NCI-H748 (cell line): ENCODE measurements at regions not wholly inside any gene's neighbourhood (a gene's known extent, or its start where the extent isn't known, plus 50 kb on each side); places are given as distances from the start of the nearest gene placed in this dataset.
"Not testable (repeated sequence)": the region's sequence is repeated elsewhere in the genome, so short reads cannot be mapped to it uniquely, and the experiment has no call there.

ENCODE experiments used
- DNase-seq: peaks from one replicate; lab custom pipeline; 2025; ENCODE audit not compliant: unreplicated experiment; lab: John Stamatoyannopoulos, UW

DNA sequence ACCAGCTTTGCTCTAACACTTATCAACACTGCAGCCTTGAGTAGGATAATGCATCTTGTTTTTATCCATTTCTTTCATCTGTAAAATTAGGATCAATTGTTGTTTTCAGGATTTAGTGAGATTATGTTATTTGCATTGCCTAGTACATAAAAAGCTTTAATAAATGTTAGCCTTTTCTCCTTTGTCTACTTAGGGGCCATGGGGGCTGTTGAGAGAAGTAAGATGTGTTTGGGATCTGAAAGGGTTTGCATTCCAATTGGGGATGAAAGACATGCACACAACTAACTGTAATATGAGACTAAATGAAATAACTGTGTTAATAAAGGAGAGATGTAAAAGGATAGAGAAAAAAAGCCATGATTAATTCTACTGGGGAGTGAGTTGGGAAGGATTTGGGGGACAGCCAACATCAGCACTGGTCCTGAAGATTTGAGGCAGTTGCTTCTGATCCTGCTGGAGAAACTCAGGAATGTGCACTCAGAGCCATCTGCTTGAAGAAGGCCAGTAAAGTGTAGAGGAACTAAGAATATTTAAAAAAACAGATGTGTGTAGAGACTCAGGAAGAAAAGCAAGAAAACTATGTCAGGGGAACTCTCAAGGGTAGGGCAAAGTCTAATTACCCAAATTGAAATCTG is 236.3 kb downstream of the OLFM4 start:
- DNase-seq: no peak

DNA sequence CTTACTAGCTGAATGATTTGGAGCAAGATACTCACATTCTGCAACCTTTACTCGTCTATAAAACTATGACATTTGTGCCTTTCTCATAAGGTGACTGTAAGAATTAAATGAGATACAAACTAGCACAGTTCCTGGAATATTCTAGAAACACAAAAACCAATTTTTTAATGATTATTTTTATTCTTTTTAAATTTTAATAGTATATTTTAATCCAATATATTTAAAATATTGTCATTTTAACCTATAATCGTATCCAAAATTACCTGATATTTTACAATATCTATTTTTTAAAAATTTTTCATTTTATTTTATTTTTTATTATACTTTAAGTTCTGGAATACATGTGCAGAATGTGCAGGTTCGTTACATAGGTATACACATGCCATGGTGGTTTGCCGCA is 238.1 kb downstream of the OLFM4 start:
- no peak for DNase-seq

- no peak for DNase-seq
These were observed 241.0 kb downstream of the OLFM4 start for GRCh38 chr13:53269634-53270033.

DNA sequence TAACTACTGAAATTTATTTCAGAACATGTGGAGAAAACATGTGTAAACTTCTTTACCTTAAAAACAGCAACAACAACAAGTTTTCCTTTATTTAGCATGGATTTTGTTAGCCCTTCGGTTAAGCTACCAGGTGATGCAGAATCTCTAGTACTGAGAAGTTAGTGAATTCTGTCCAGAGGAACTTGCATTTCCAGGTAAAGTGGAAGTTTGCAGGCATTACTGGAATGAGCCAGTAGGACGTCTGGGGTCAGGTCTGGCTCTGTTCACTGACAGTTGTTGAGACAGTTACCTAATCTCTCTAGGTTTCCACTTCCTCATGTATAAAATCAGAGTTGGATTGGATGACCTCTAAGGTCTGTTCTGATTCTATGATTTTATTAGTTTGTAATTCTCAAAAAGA is 244.3 kb downstream of the OLFM4 start:
- DNase-seq: no peak

DNA sequence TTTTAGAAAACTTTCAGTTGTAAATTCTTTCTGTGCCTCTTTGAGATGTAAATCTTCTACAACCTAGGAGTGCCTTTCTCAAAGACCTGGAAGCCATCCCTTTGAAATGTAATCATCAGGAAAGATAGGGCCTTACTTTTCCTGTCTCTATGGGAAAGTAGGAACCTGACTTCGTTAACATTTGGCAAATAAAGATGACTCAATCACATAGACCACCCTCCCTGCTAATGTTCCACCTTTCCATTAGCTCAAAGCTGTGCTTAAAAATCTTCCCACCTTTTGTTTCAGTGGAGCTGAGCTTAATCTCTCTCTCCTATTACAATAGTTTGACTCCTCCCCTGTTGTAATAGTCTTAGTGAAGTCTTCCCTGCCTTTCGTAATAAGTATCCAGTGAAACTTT is 247.7 kb downstream of the OLFM4 start:
- no peak for DNase-seq

GRCh38 chr13:53281677-53282076 is 253.1 kb downstream of the OLFM4 start:
- no peak for DNase-seq

- no peak for DNase-seq
These were observed 257.4 kb downstream of the OLFM4 start for GRCh38 chr13:53285896-53286430.

DNA sequence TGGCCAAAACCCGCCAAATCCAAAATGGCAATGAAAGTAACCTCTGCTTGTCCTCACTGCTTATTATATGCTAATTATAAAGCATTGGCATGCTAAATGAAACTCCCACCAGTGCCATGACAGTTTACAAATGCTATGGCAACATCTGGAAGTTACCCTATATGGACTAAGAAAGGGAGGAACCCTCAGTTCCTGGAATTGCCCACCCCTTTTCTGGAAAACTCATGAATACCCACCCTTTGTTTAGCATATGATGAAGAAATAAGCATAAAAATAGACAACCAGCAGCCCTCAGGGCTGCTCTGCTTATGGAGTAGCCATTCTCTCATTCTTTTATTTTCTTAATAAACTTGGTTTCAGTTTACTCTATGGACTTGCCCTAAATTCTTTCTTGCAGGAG is 269.8 kb downstream of the OLFM4 start:
- no peak for DNase-seq

- DNase-seq: peak; percentile 92
These were observed 272.8 kb downstream of the OLFM4 start for GRCh38 chr13:53301449-53301848.

DNA sequence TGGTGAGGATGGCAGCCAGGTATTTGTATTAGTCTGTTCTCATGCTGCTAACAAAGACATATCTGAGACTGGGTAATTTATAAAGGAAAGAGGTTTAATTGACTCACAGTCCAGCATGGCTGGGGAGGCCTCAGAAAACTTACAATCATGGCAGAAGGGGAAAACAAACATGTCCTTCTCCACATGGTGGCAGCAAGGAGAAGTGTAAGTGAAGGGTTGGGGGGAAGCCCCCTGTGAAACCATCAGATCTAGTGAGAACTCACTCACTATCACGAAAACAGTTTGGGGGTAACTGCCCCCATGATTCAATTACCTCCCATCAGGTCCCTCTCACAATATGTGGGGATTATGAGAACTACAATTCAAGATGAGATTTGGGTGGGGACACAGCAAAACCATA is 276.8 kb downstream of the OLFM4 start:
- DNase-seq: not testable (repeated sequence)

DNA sequence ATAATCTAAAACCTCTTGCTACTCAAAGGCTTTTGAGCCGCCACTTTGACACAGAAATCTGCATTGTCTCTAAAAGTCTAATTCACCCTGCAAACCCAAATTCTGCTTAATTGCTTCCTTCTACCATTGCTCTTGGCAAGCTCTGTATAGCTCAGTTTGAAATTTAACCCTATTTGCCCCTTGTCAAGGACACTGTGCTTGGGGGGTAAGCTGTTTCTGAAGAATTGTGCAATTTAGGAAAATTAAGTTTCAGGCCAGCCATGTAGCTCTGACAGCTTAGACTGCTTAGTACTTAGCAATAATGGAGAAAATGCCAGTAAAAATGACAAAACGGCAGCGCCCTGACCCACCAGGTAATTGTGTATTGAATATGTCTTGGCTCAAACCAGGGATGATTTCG is 282.2 kb downstream of the OLFM4 start:
- no peak for DNase-seq

GRCh38 chr13:53311561-53311960 is 282.9 kb downstream of the OLFM4 start:
- DNase-seq: no peak

DNA sequence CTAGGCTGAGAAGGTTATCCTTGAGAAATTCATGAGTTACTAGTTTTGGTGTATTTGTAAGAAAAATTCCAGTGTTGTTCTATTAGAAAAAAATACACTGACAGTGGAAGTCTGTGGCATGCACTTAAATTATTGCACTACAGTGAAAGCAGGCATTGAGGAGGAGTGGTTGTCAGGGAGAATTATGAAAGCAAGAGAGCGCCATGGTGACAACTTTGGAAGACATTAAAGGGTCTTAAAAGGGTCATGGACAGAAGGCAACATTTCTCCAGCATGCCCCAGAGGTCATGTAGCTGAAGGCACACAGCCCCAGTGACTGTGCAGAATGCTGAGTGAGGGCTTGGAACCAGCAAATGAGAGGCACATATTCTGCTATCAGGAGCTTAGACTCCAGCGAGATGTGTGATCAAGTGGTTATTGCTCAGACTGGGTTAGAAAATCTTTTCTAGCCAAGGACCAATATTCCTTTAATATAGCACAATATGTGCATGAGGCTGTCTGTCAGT is 292.7 kb downstream of the OLFM4 start:
- no peak for DNase-seq

- no peak for DNase-seq
These were observed 296.0 kb downstream of the OLFM4 start for GRCh38 chr13:53324656-53325055.

- no peak for DNase-seq
These were observed 298.1 kb downstream of the OLFM4 start for GRCh38 chr13:53326716-53327115.

DNA sequence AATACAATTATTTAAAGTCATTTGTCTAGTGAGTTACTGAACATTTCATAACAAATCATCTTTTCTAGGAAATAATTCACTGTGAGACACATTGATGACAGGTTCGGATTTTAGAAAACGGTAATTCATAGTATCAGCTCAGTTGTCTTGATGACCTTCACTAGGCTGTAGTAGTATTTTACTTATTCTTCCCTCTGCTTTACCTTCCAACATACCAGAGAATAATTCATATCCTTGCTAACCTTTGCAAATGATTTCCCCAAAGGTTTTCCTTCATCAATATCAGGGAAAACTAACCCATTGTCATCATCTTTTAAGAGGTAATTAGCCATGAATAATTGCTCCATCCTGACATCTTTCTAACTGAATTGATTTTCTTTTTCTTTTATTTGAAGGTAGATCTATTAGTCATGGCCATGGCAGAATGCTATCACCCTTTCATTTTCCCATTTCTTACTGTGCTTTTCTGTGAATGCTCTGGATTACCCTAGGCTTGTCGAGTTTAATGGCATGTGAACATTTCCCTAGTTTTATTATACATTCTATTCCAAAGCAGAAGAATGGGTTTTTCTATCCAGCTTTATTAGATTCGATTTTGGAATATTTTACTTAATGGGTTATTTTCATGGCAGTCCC is 299.2 kb downstream of the OLFM4 start:
- DNase-seq: no peak

DNA sequence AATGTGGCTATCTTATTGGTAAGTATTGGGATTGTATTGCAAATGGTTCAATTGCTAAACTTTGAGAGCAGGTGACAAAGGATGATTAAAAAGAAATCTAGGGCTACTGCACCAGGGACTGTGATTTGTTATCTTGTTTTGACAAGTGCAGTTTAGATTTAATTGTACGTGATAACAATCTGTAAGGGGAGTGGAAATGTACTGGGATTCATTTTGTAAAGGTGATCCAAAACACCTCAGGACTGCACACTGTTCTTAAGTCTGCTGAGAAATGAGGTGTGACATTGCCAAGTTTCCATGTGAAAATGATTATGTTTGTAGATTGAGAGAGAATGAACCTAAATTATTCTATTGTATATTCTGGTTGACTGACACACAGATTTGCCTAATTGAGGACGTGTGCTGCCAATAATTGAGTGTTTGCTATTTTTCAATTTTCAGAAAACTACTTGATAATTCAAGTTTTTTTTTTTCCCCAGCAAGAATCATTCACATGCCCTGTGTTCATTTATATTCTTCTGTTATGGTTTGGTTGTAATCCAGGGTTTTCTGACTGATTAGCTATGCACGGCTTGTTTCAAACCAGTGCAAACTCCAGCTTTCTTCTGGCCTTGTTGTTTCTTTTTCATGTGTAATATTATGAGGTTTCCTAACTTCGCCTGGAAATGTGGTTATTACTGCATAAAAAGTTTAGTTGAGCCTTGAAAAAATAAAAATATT is 308.0 kb downstream of the OLFM4 start:
- DNase-seq: no peak

DNA sequence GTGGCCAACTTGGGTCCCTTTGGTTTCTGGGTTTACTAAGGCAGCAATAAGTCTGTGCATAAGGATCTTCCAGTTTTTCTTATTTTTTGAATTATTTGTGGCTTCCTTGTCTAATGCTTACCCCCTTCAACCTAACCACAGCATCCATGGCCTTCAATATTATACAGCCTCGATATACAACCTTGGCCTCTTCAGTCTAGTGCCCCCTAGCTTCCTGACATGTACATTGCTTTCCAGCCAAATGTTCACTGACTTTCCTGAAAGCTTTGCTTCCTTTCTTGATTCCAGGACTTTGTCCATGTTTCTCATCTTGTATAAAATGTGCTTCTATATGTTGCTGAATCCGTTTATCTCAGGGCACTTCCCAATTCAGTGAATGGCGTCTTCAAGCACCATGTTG is 310.1 kb downstream of the OLFM4 start:
- no peak for DNase-seq

DNA sequence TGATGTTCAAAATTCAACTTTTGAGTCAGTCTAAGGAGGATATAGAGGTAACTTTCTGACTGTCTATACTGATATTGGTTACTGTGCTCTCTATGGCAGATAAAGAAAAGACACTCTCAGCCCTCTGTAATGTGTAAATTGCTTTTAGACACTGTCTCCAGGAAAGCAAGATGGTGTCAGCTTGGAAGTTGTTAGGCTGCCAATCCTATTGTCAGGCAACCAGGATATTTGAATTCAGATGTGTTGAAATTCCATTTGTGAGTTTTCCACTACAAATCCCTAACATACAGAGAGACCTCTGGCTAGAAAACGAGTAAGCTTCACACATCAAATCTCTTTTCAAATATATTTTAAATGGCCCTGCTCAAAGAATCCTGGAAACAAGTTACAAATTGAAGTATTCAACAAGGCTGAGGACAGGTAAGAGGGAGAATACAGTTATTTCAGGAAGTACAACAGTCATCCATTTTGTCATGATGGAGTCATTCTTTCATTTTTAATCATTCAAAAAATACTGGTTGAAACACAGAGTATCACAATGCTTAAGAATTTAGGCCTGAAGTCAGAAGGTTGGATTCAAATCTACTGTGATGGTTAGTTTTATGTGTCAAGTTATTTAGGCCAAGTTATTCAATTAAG is 312.0 kb downstream of the OLFM4 start:
- no peak for DNase-seq

DNA sequence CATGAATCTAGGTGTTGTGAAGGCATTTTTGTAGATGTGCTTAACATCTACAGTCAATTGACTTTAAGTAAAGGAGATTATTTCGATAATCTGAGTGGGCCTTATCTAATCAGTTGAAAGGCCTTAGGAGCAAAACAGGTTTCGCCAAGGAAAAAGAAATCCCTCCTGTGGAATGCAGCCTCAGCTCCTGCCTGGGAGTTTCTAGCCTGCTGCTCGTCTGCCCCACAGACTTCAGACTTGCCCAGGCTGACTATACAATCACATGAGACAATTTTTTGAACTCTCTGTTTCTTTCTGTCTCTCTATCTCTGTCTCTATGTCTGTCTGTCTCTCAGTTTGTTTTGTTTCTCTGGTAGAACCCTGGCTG is 312.5 kb downstream of the OLFM4 start:
- DNase-seq: no peak

DNA sequence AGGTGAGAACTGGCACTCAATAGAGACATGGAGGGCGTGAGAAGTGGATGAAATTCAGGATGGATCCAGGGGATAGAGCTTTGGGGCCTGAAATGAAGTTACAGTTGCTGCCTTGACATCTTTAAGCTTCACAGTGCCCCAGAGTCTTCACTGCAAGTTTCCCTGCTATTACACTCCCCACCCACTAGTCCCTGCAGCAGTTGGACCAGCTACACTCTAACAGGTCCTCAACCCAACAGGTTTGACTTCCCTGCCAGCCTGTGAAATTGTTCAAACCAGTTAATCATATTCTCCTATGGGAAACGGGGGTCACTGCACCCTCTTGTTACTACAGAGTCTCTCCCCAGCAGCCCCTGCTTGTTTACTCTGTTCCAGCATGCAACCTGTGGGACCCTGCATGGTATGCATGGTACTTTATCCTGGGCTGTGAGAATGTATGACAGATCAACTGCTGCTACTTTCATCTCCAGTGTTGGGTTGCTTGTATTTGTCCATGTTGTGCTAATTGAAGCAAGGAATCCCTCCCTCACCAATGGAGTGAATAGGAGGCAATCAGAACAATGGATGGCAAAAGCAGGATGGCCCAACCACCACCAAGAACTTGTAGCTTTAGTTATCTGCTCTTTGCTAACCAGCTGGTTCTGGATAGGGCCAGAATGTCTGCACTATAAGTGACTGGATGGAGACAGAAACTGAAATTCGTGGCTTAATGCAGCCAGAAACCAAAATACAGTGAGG is 314.2 kb downstream of the OLFM4 start:
- no peak for DNase-seq
